ENCODE measurements at regions not wholly inside any gene's neighbourhood (a gene's known extent, or its start where the extent isn't known, plus 50 kb on each side); places are given as distances from the start of the nearest gene placed in this dataset.

GRCh38 chr5:125337294-125337693, 590.9 kb upstream of the ZNF608 start:
- Histone ChIP-seq H3K27ac (ENCODE audit: low read depth, low read length) (no peak overlapping the region), H3K4me3 (ENCODE audit: low read length) (no peak overlapping the region), H3K9ac (ENCODE audit: extremely low read depth, low read length, poor library complexity, severe bottlenecking) (no peak overlapping the region), H3K27me3 (ENCODE audit: control insufficient read depth, insufficient read depth, low read length, poor library complexity, severe bottlenecking) (no peaks in the 10 kb centered on the region), H3K9me3 (ENCODE audit: control insufficient read depth, low read length) (no peaks in the 10 kb centered on the region), H3K36me3 (ENCODE audit: control insufficient read depth, insufficient read depth, low read length) (no peaks in the 10 kb centered on the region), H3K4me1 (ENCODE audit: control insufficient read depth, insufficient read depth, low read length) (no peaks in the 10 kb centered on the region)
- WGBS, 2 experiments (ENCODE audit: insufficient coverage in 1 of 2, insufficient read length in 1 of 2) = 53 to 77% methylated on average over 2 of the region's 2 CpGs
- Mint-ChIP-seq H3K36me3 (ENCODE audit: low read depth) (no peaks in the 10 kb centered on the region), H3K27me3 (ENCODE audit: insufficient read depth) (no peaks in the 10 kb centered on the region), H3K9me3 (no peaks in the 10 kb centered on the region), H3K4me1 (peaks cover 11% of the 10 kb centered on the region), H3K27ac (no peak overlapping the region), H3K4me3 (no peak overlapping the region)
- no peak for DNase-seq
- TF ChIP-seq CTCF (conservative IDR thresholded peaks at IDR 0.05) = no peak

GRCh38 chr5:125338440-125339174, 592.2 kb upstream of the ZNF608 start:
- Histone ChIP-seq H3K4me1 (ENCODE audit: control insufficient read depth, insufficient read depth, low read length) (no peaks in the 10 kb centered on the region), H3K9ac (ENCODE audit: extremely low read depth, low read length, poor library complexity, severe bottlenecking) (no peak overlapping the region), H3K27ac (ENCODE audit: low read depth, low read length) (no peak overlapping the region), H3K27me3 (ENCODE audit: control insufficient read depth, insufficient read depth, low read length, poor library complexity, severe bottlenecking) (no peaks in the 10 kb centered on the region), H3K36me3 (ENCODE audit: control insufficient read depth, insufficient read depth, low read length) (no peaks in the 10 kb centered on the region), H3K4me3 (ENCODE audit: low read length) (no peak overlapping the region), H3K9me3 (ENCODE audit: control insufficient read depth, low read length) (peaks cover 2% of the 10 kb centered on the region)
- Mint-ChIP-seq H3K27me3 (ENCODE audit: insufficient read depth) (no peaks in the 10 kb centered on the region), H3K4me3 (no peak overlapping the region), H3K27ac (no peak overlapping the region), H3K9me3 (no peaks in the 10 kb centered on the region), H3K36me3 (ENCODE audit: low read depth) (no peaks in the 10 kb centered on the region), H3K4me1 (peaks cover 11% of the 10 kb centered on the region)
- TF ChIP-seq CTCF (conservative IDR thresholded peaks at IDR 0.05) = no peak
- 92% methylated on average over 2 of the region's 2 CpGs; no CpG with 5 or more reads in 1 of the 2 experiments for WGBS, 2 experiments (ENCODE audit: insufficient coverage in 1 of 2, insufficient read length in 1 of 2)
- DNase-seq = no peak

GRCh38 chr5:125341436-125341835, 595.0 kb upstream of the ZNF608 start:
- Mint-ChIP-seq H3K4me3 (no peak overlapping the region), H3K27me3 (ENCODE audit: insufficient read depth) (no peaks in the 10 kb centered on the region), H3K9me3 (no peaks in the 10 kb centered on the region), H3K4me1 (peaks cover 9% of the 10 kb centered on the region), H3K27ac (no peak overlapping the region), H3K36me3 (ENCODE audit: low read depth) (no peaks in the 10 kb centered on the region)
- Histone ChIP-seq H3K4me1 (ENCODE audit: control insufficient read depth, insufficient read depth, low read length) (no peaks in the 10 kb centered on the region), H3K27me3 (ENCODE audit: control insufficient read depth, insufficient read depth, low read length, poor library complexity, severe bottlenecking) (no peaks in the 10 kb centered on the region), H3K9ac (ENCODE audit: extremely low read depth, low read length, poor library complexity, severe bottlenecking) (no peak overlapping the region), H3K27ac (ENCODE audit: low read depth, low read length) (no peak overlapping the region), H3K9me3 (ENCODE audit: control insufficient read depth, low read length) (peaks cover 13% of the 10 kb centered on the region), H3K4me3 (ENCODE audit: low read length) (no peak overlapping the region), H3K36me3 (ENCODE audit: control insufficient read depth, insufficient read depth, low read length) (no peaks in the 10 kb centered on the region)
- TF ChIP-seq CTCF (conservative IDR thresholded peaks at IDR 0.05) = no peak
- 90 to 97% methylated on average over 1 of the region's 1 CpG for WGBS, 2 experiments (ENCODE audit: insufficient coverage in 1 of 2, insufficient read length in 1 of 2)
- DNase-seq = no peak
